GDM1 (cell line): ENCODE measurements at regions not wholly inside any gene's neighbourhood (a gene's known extent, or its start where the extent isn't known, plus 50 kb on each side); places are given as distances from the start of the nearest gene placed in this dataset.
"Not testable (repeated sequence)": the region's sequence is repeated elsewhere in the genome, so short reads cannot be mapped to it uniquely, and the experiment has no call there.

Experiments
- DNase-seq: peaks from one replicate; lab custom pipeline; 2025; lab: John Stamatoyannopoulos, UW

GRCh38 chr3:69647511-69648110 is 91.7 kb upstream of the MITF start:
- no peak for DNase-seq

GRCh38 chr3:69647081-69647480 is 92.2 kb upstream of the MITF start:
- no peak for DNase-seq

GRCh38 chr3:69646287-69647067 is 92.8 kb upstream of the MITF start:
- no peak for DNase-seq

- DNase-seq, result no peak
These were observed 96.7 kb upstream of the MITF start for GRCh38 chr3:69642606-69643005.

- no peak for DNase-seq
These were observed 99.4 kb upstream of the MITF start for GRCh38 chr3:69639851-69640250.

GRCh38 chr3:69628951-69629350 is 110.3 kb upstream of the MITF start:
- DNase-seq, result no peak

GRCh38 chr3:69613286-69613685 is 126.0 kb upstream of the MITF start:
- no peak for DNase-seq

GRCh38 chr3:69612791-69613190 is 126.5 kb upstream of the MITF start:
- DNase-seq, result no peak

- not testable (repeated sequence) for DNase-seq
These were observed 129.7 kb upstream of the MITF start for GRCh38 chr3:69609566-69609965.

- no peak for DNase-seq
These were observed 131.6 kb upstream of the MITF start for GRCh38 chr3:69607466-69608305.

GRCh38 chr3:69605867-69606266 is 133.4 kb upstream of the MITF start:
- DNase-seq, result no peak

- no peak for DNase-seq
These were observed 134.4 kb upstream of the MITF start for GRCh38 chr3:69604735-69605450.

GRCh38 chr3:69602112-69602511 is 137.2 kb upstream of the MITF start:
- no peak for DNase-seq

GRCh38 chr3:69594286-69594685 is 145.0 kb upstream of the MITF start:
- no peak for DNase-seq

GRCh38 chr3:69591164-69591736 is 148.0 kb upstream of the MITF start:
- no peak for DNase-seq

- no peak for DNase-seq
These were observed 149.2 kb upstream of the MITF start for GRCh38 chr3:69590111-69590510.

GRCh38 chr3:69588170-69588569 is 151.1 kb upstream of the MITF start:
- no peak for DNase-seq

GRCh38 chr3:69585472-69585871 is 153.8 kb upstream of the MITF start:
- no peak for DNase-seq

- no peak for DNase-seq
These were observed 157.2 kb upstream of the MITF start for GRCh38 chr3:69582044-69582443.

GRCh38 chr3:69579306-69580041 is 159.8 kb upstream of the MITF start:
- no peak for DNase-seq

GRCh38 chr3:69569520-69569919 is 169.7 kb upstream of the MITF start:
- DNase-seq, result no peak
